HEK293 (cell line): ENCODE measurements at regions not wholly inside any gene's neighbourhood (a gene's known extent, or its start where the extent isn't known, plus 50 kb on each side); places are given as distances from the start of the nearest gene placed in this dataset.

ENCODE experiments used
- CTCF ChIA-PET: fragments of 350-600 bp; formaldehyde crosslinking; extraction: SDS; loops from one replicate; lab custom pipeline; 2021; ENCODE audit warnings: antibody characterized with exemption; lab: Yijun Ruan, JAX
- POLR2A ChIA-PET: fragments of 300-600 bp; formaldehyde crosslinking; extraction: SDS; loops from one replicate; lab custom pipeline; 2020; ENCODE audit warnings: antibody characterized with exemption, inconsistent platforms; lab: Yijun Ruan, JAX
- H3K27ac ChIP-seq: fragments of 200-500 bp; sonication (Bioruptor generic); 2 replicates; pipeline ENCODE4 v1.5.1; 2014; ENCODE audit warnings: low read depth, low read length, control low read depth, inconsistent platforms; ENCODE audit errors: extremely low read depth
- H3K36me3 ChIP-seq, 2 experiments: fragments of 200-500 bp in 1 of 2; sonication (Bioruptor generic) in 1 of 2; 1 replicate in 1 of 2; 2 replicates in 1 of 2; pipeline ENCODE4 v1.5.1; 2014 to 2017; ENCODE audit warnings: inconsistent platforms in 2 of 2, low read length in 2 of 2; ENCODE audit not compliant: control insufficient read depth in 2 of 2, insufficient read depth in 1 of 2
- H3K4me1 ChIP-seq: fragments of 200-500 bp; sonication (Bioruptor generic); 2 replicates; pipeline ENCODE4 v1.5.1; 2014; ENCODE audit warnings: mild to moderate bottlenecking, low read length, inconsistent platforms; ENCODE audit not compliant: control insufficient read depth, insufficient read depth
- H3K4me3 ChIP-seq: 2 replicates; pipeline ENCODE4 v1.5.1; 2011; ENCODE audit warnings: low read depth, mild to moderate bottlenecking, control low read depth, low read length, moderate library complexity
- H3K9me3 ChIP-seq: fragments of 200-500 bp; sonication (Bioruptor generic); 2 replicates; pipeline ENCODE4 v1.5.1; 2014; ENCODE audit warnings: low read depth, low read length, inconsistent platforms; ENCODE audit not compliant: control insufficient read depth, insufficient read depth
- CTCF ChIP-seq: fragments of 450-650 bp; formaldehyde crosslinking; IDR thresholded peaks from 2 replicates; pipeline ENCODE4 v1.5.1; 2016; ENCODE audit warnings: missing biosample characterization, missing genetic modification characterization
- GLIS1 ChIP-seq: fragments of 450-650 bp; formaldehyde crosslinking; IDR thresholded peaks from 2 replicates; pipeline ENCODE4 v1.5.1; 2016; ENCODE audit warnings: missing biosample characterization, missing genetic modification characterization
- KLF7 ChIP-seq: fragments of 450-650 bp; formaldehyde crosslinking; IDR thresholded peaks from 2 replicates; pipeline ENCODE4 v1.5.1; 2016; ENCODE audit warnings: missing biosample characterization, missing genetic modification characterization, borderline replicate concordance
- PRDM10 ChIP-seq: fragments of 450-650 bp; formaldehyde crosslinking; IDR thresholded peaks from 2 replicates; pipeline ENCODE4 v1.5.1; 2016; ENCODE audit warnings: missing biosample characterization, missing genetic modification characterization
- ZBTB11 ChIP-seq: fragments of 450-650 bp; formaldehyde crosslinking; conservative IDR thresholded peaks from 2 replicates; pipeline ENCODE4 v1.5.1; 2016; ENCODE audit warnings: low read depth, missing biosample characterization, missing genetic modification characterization
- ZNF148 ChIP-seq: fragments of 450-650 bp; formaldehyde crosslinking; IDR thresholded peaks from 2 replicates; pipeline ENCODE4 v1.5.0; 2017; ENCODE audit warnings: missing biosample characterization, missing genetic modification characterization, borderline replicate concordance
- ZNF174 ChIP-seq: fragments of 450-650 bp; formaldehyde crosslinking; IDR thresholded peaks from 2 replicates; pipeline ENCODE4 v1.5.0; 2017; ENCODE audit warnings: missing biosample characterization, mild to moderate bottlenecking, missing genetic modification characterization
- ZNF341 ChIP-seq: fragments of 450-650 bp; formaldehyde crosslinking; IDR thresholded peaks from 2 replicates; pipeline ENCODE4; 2016; ENCODE audit warnings: low read depth, missing biosample characterization, missing genetic modification characterization
- ZNF398 ChIP-seq: fragments of 450-650 bp; formaldehyde crosslinking; IDR thresholded peaks from 2 replicates; pipeline ENCODE4 v1.5.1; 2017; ENCODE audit warnings: missing biosample characterization, missing genetic modification characterization
- ZNF501 ChIP-seq: fragments of 450-650 bp; formaldehyde crosslinking; IDR thresholded peaks from 2 replicates; pipeline ENCODE4 v1.5.1; 2016; ENCODE audit warnings: missing biosample characterization, missing genetic modification characterization
- ZNF561 ChIP-seq: fragments of 450-650 bp; IDR thresholded peaks from 2 replicates; pipeline ENCODE4 v1.5.1; 2018; ENCODE audit warnings: missing biosample characterization, missing genetic modification characterization, borderline replicate concordance
- ZNF580 ChIP-seq: fragments of 450-650 bp; formaldehyde crosslinking; IDR thresholded peaks from 2 replicates; pipeline ENCODE4 v1.5.1; 2016; ENCODE audit warnings: missing biosample characterization, missing genetic modification characterization
- ZNF624 ChIP-seq: fragments of 450-650 bp; formaldehyde crosslinking; IDR thresholded peaks from 2 replicates; pipeline ENCODE4 v1.5.1; 2017; ENCODE audit warnings: missing biosample characterization, missing genetic modification characterization
- ZNF837 ChIP-seq: fragments of 450-650 bp; formaldehyde crosslinking; IDR thresholded peaks from 2 replicates; pipeline ENCODE4 v1.5.1; 2016; ENCODE audit warnings: missing biosample characterization, missing genetic modification characterization

- H3K4me1 ChIP-seq, result no peaks in the 10 kb centered on the region
- ChIA-PET POLR2A (no interaction called here), CTCF (interaction anchor here (0.6 to 2.8 kb wide), 15 partner anchors 8 to 796 kb away, joined by 3 to 16 read pairs (median 3); no protein-coding TSS in a partner anchor)
- no peaks in the 10 kb centered on the region for H3K36me3 ChIP-seq
- no peak overlapping the region for H3K27ac ChIP-seq
- TF ChIP-seq ZNF148 (no peak), GLIS1 (tag by site-specific recombination) (no peak), ZNF341 (tag by site-specific recombination) (0 out of 2 replicates have a peak, but pooled peaks have one; percentile 37)
- no peak overlapping the region for H3K4me3 ChIP-seq
- no peaks in the 10 kb centered on the region for H3K9me3 ChIP-seq
Measured at GRCh38 chr12:3341594-3341993, 149.4 kb upstream of the PRMT8 start.

- H3K36me3 ChIP-seq, result no peaks in the 10 kb centered on the region
- H3K4me3 ChIP-seq, result no peak overlapping the region
- TF ChIP-seq CTCF (peak; percentile 57), ZNF174 (tag by site-specific recombination) (no peak), ZNF580 (tag by site-specific recombination) (no peak)
- H3K4me1 ChIP-seq, result no peaks in the 10 kb centered on the region
- no peaks in the 10 kb centered on the region for H3K9me3 ChIP-seq
- H3K27ac ChIP-seq, result no peak overlapping the region
- ChIA-PET POLR2A (no interaction called here), CTCF (interaction anchor here (0.6 to 2.8 kb wide), 14 partner anchors 9 to 462 kb away, joined by 3 to 16 read pairs (median 3); no protein-coding TSS in a partner anchor)
Measured at GRCh38 chr12:3342051-3342450, 149.0 kb upstream of the PRMT8 start.

GRCh38 chr12:3348055-3348454 lies 142.9 kb upstream of the PRMT8 start:
- POLR2A ChIA-PET, result no interaction called here
- CTCF ChIA-PET, result no interaction called here
- TF ChIP-seq ZBTB11 (tag by site-specific recombination) (no peak), ZNF837 (tag by site-specific recombination) (no peak), ZNF501 (tag by site-specific recombination) (no peak), ZNF561 (no peak), ZNF398 (no peak), ZNF624 (tag by site-specific recombination) (no peak), KLF7 (tag by site-specific recombination) (no peak), PRDM10 (tag by site-specific recombination) (no peak)

More at GRCh38 chr12:3348055-3348454, 142.9 kb upstream of the PRMT8 start:
- H3K27ac ChIP-seq, result no peak overlapping the region
- H3K9me3 ChIP-seq, result no peaks in the 10 kb centered on the region
- no peaks in the 10 kb centered on the region for H3K4me1 ChIP-seq
- H3K36me3 ChIP-seq, result no peaks in the 10 kb centered on the region
- no peak overlapping the region for H3K4me3 ChIP-seq
